Sigmoid colon (tissue), 4 donors: ENCODE measurements at regions not wholly inside any gene's neighbourhood (a gene's known extent, or its start where the extent isn't known, plus 50 kb on each side); places are given as distances from the start of the nearest gene placed in this dataset.

ENCODE experiments used
- EP300 ChIP-seq, 4 donors: sonication (generic); formaldehyde crosslinking; IDR thresholded peaks; one replicate each; pipeline ENCODE4 v1.6.1; 2017; ENCODE audit warnings: antibody characterized with exemption in 4 of 4
- POLR2A ChIP-seq, 2 donors: fragments of 450-650 bp; IDR thresholded peaks; one replicate each; pipeline ENCODE4 v1.6.1; 2016; ENCODE audit warnings: antibody characterized with exemption in 2 of 2, mild to moderate bottlenecking in 2 of 2, moderate library complexity in 2 of 2

- TF ChIP-seq EP300 (IDR thresholded peaks at IDR 0.05) (no peak), POLR2A (IDR thresholded peaks at IDR 0.05) (no peak)
These were observed 370.1 kb downstream of the RPS24 start for GRCh38 chr10:78403781-78404180.
